HG02885 (cell line): ENCODE measurements at regions not wholly inside any gene's neighbourhood (a gene's known extent, or its start where the extent isn't known, plus 50 kb on each side); places are given as distances from the start of the nearest gene placed in this dataset.
"Not testable (repeated sequence)": the region's sequence is repeated elsewhere in the genome, so short reads cannot be mapped to it uniquely, and the experiment has no call there.

ENCODE experiments used
- ATAC-seq: cut with Tn5 transposase; IDR thresholded peaks from one replicate; pipeline ENCODE4 v1.9.1; 2021; ENCODE audit warnings: mild to moderate bottlenecking; ENCODE audit not compliant: unreplicated experiment, poor library complexity

GRCh38 chr17:20930081-20930760 is 112.6 kb downstream of the USP22 start:
- no peak for ATAC-seq

- not testable (repeated sequence) for ATAC-seq
Measured at GRCh38 chr17:20933040-20933439, 109.8 kb downstream of the USP22 start.

DNA sequence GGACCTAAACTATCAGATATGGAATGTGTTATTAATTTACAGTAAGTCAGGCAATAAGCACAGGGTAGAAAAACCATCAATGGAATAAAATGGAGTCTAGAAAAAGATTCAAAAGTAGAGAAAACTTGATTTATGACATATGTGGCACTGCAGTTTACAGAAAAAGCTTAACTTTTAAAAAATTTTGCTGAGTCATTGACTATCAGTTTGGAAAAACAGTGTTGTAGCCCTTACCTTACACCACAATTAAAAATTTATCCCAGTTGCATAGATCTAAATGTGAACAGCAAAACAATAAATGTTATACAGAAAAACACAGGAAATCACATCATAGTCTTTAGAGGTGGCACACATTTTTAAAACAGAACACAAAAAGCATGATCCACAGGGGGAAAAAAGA is 108.5 kb downstream of the USP22 start:
- ATAC-seq = no peak

- no peak for ATAC-seq
Measured at GRCh38 chr17:20935740-20936139, 107.1 kb downstream of the USP22 start.

GRCh38 chr17:20938244-20938643 is 104.6 kb downstream of the USP22 start:
- no peak for ATAC-seq

DNA sequence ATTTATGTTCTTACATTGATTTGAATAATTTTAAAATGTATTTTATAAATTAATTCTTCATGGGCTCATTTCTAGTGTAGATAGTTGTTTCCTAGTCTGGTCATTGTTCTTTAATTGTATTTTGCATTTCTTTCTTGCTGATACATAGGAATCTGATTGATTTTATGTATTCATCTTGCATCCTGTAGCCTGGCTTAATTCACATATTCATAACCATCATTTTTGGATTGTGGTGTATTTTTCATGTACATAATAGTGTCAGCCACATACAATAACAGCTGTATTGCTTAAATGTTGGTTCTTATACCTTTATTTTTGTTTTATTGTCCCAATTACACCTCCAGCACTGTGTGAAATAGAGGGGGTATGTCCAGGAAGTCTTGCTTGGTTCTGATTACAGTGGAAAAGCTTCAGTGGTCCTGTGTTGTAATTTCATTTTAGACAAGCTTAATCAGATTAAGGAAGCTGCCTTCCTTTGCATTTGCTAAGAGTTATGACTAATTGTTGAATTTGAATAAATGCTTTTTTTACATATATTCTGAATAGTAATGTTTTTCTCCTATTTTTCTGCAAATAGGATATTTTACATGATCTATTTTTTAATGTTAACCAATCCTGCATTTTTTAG is 103.7 kb downstream of the USP22 start:
- no peak for ATAC-seq

DNA sequence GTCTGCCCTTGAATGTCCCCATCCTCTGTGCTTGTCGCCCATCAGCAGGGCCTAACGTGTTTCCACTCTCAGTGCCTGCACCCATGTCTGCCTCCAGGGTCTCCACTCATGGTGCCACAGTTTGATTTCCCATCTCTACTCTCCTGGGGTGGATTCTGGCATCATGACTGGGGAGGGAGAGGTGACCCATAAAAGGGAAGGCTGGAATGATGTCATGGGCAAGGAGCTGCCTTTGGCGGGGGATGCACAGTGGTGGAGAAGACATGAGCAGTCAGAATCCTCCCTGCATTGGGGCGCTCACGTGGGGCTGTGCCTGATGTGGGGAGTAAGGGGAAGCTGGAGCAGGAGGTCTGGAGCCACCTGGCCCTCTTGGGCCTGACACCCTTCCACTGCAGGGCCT is 100.9 kb downstream of the USP22 start:
- ATAC-seq = no peak

DNA sequence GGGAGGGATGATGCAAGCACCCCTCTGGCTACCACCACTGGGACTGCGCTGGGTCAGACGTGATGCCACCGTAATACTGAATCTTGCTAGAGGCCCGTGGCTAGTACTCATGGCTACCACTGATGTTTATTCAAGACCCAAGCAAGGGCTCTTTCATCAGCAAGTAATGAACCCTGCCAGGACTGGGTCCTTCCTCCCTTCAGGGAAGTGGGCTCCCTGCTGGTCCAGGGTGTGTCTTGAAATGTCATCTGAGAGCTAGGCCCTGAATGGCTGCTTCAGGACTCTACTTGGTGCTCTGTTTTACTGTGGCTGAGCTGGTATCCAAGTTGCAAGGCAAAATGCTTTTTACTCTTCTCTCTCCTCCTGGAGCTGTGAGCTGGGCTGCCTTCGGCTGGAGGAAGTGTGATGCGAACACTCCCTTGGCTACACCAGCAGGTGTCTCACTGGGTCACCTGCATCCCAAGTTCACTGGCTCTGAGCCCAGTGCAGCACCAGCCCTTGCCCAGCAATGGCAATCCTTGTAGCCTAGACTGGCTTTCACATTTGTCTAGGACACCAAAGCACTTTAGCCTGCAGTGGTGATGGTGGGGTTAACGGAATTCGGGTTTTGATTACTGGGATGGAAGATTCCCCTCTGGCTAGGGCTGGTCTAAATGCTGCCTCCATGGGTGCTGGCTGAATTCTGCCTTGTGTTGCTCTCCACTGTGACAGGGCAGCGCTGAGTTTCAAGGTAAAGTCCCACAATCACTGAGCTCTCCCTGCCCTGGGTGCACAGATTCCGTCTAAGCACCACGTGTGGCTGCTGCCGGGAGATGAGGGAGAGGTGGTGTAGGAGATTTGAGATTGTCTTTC is 98.6 kb downstream of the USP22 start:
- no peak for ATAC-seq

DNA sequence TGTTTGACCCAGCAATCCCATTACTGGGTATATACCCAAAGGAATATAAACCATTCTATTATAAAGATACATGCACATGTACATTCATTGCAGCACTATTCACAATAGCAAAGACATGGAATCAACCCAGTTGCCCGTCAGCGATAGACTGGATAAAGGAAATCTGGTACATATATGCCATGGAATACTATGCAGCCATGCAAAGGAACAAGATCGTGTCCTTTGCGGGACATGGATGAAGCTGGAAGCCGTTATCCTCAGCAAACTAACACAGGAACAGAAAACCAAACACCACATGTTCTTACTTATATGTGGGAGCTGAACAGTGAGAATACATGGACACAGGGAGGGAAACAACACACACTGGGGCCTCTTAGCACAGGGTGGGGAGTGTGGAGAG is 95.1 kb downstream of the USP22 start:
- not testable (repeated sequence) for ATAC-seq

GRCh38 chr17:20948984-20949777 is 93.6 kb downstream of the USP22 start:
- ATAC-seq = no peak
